ENCODE measurements at regions not wholly inside any gene's neighbourhood (a gene's known extent, or its start where the extent isn't known, plus 50 kb on each side); places are given as distances from the start of the nearest gene placed in this dataset.
"Not testable (repeated sequence)": the region's sequence is repeated elsewhere in the genome, so short reads cannot be mapped to it uniquely, and the experiment has no call there.

GRCh38 chr13:65929436-65929835, 1300.7 kb downstream of the PCDH9 start:
- dilution Hi-C loops (cut with MboI; ENCODE audit: extremely low pct_ligation_motif_present, low sequenced_read_pairs) = no loop called here
- DNase-seq (ENCODE audit: low read depth, low spot score) (no peak), FAIRE-seq (no peak)
- no peak overlapping the region for H3K4me3 ChIP-seq (replicated peaks in 1 of 3; ENCODE audit: insufficient read depth in 1 of 3, low read depth in 1 of 3, low read length in 3 of 3)
- H2AFZ ChIP-seq (ENCODE audit: low read depth, low read length) = no peak overlapping the region
- H3K27ac ChIP-seq (ENCODE audit: insufficient read depth, low read depth, low read length) = no peak overlapping the region
- POLR2A ChIA-PET = no interaction called here
- TF ChIP-seq GATA2 (IDR thresholded peaks at IDR 0.05; ENCODE audit: insufficient read depth, insufficient read length, low read depth, low read length) (no peak), CTCF (IDR thresholded peaks at IDR 0.05; ENCODE audit: extremely low read depth in 1 of 2, insufficient read depth in 1 of 2, low read depth in 1 of 2, low read length in 2 of 2) (no peak), POLR2A (IDR thresholded peaks at IDR 0.05; ENCODE audit: low read depth, low read length) (no peak), JUN (IDR thresholded peaks at IDR 0.05; ENCODE audit: borderline replicate concordance, insufficient read depth, insufficient read length, low read depth) (no peak)
- CTCF ChIA-PET = no interaction called here
- no peak overlapping the region for H3K4me2 ChIP-seq (ENCODE audit: insufficient read depth, low read length)
- no peaks in the 10 kb centered on the region for H3K9me3 ChIP-seq (replicated peaks; ENCODE audit: control insufficient read depth, insufficient read depth, low read length)
- H4K20me1 ChIP-seq (replicated peaks; ENCODE audit: control insufficient read depth, extremely low read depth, insufficient read depth, low read length) = no peaks in the 10 kb centered on the region
- H3K36me3 ChIP-seq (ENCODE audit: control insufficient read depth in 2 of 2, extremely low read depth in 1 of 2, insufficient read depth in 2 of 2, low read length in 2 of 2) = no peaks in the 10 kb centered on the region
- H3K9ac ChIP-seq (replicated peaks; ENCODE audit: extremely low read depth, insufficient read depth, low read length) = no peak overlapping the region
- intact Hi-C loops (cut with micrococcal nuclease) = no loop called here
- no peaks in the 10 kb centered on the region for H3K9me1 ChIP-seq (replicated peaks; ENCODE audit: control insufficient read depth, extremely low read depth, insufficient read depth, low read length)
- H3K4me1 ChIP-seq (ENCODE audit: control insufficient read depth, extremely low read depth, insufficient read depth, low read length) = peaks cover 3% of the 10 kb centered on the region
- no TSS peak for BruUV-seq (replicated peaks)
- no peaks in the 10 kb centered on the region for H3K27me3 ChIP-seq (ENCODE audit: control insufficient read depth in 2 of 2, insufficient read depth in 2 of 2, low read length in 2 of 2)
- H3K79me2 ChIP-seq (ENCODE audit: control insufficient read depth, insufficient read depth, low read length) = no peaks in the 10 kb centered on the region

- Histone ChIP-seq H3K4me2 (ENCODE audit: insufficient read depth, low read length) (no peak overlapping the region), H3K9me1 (replicated peaks; ENCODE audit: control insufficient read depth, extremely low read depth, insufficient read depth, low read length) (no peaks in the 10 kb centered on the region), H3K4me1 (ENCODE audit: control insufficient read depth, extremely low read depth, insufficient read depth, low read length) (peaks cover 3% of the 10 kb centered on the region), H3K4me3 (replicated peaks in 1 of 3; ENCODE audit: insufficient read depth in 1 of 3, low read depth in 1 of 3, low read length in 3 of 3) (no peak overlapping the region), H3K9ac (replicated peaks; ENCODE audit: extremely low read depth, insufficient read depth, low read length) (no peak overlapping the region), H3K9me3 (replicated peaks; ENCODE audit: control insufficient read depth, insufficient read depth, low read length) (no peaks in the 10 kb centered on the region), H3K79me2 (ENCODE audit: control insufficient read depth, insufficient read depth, low read length) (no peaks in the 10 kb centered on the region), H2AFZ (ENCODE audit: low read depth, low read length) (peak overlapping the region; percentile 49), H4K20me1 (replicated peaks; ENCODE audit: control insufficient read depth, extremely low read depth, insufficient read depth, low read length) (no peaks in the 10 kb centered on the region), H3K27me3 (ENCODE audit: control insufficient read depth in 2 of 2, insufficient read depth in 2 of 2, low read length in 2 of 2) (no peaks in the 10 kb centered on the region), H3K27ac (ENCODE audit: insufficient read depth, low read depth, low read length) (no peak overlapping the region), H3K36me3 (ENCODE audit: control insufficient read depth in 2 of 2, extremely low read depth in 1 of 2, insufficient read depth in 2 of 2, low read length in 2 of 2) (no peaks in the 10 kb centered on the region)
- no TSS peak for BruUV-seq (replicated peaks)
- ChIA-PET CTCF (interaction anchor here (0.6 to 1.4 kb wide), 6 partner anchors 9 to 1310 kb away, joined by 3 to 6 read pairs (median 3); no protein-coding TSS in a partner anchor), POLR2A (no interaction called here)
- intact Hi-C loops (cut with micrococcal nuclease) (no loop called here), dilution Hi-C loops (cut with MboI; ENCODE audit: extremely low pct_ligation_motif_present, low sequenced_read_pairs) (no loop called here)
- no peak for DNase-seq (ENCODE audit: low read depth, low spot score)
- TF ChIP-seq GATA2 (IDR thresholded peaks at IDR 0.05; ENCODE audit: insufficient read depth, insufficient read length, low read depth, low read length) = no peak
- TF ChIP-seq CTCF (IDR thresholded peaks at IDR 0.05; ENCODE audit: extremely low read depth in 1 of 2, insufficient read depth in 1 of 2, low read depth in 1 of 2, low read length in 2 of 2) = peak in 1 of 2 donors; percentile 9
- FAIRE-seq = no peak
These were observed 1303.4 kb downstream of the PCDH9 start for GRCh38 chr13:65926750-65927171.

GRCh38 chr13:65922846-65923245, 1307.3 kb downstream of the PCDH9 start:
- H3K27me3 ChIP-seq (ENCODE audit: control insufficient read depth in 2 of 2, insufficient read depth in 2 of 2, low read length in 2 of 2); H3K4me3 ChIP-seq (replicated peaks in 1 of 3; ENCODE audit: insufficient read depth in 1 of 3, low read depth in 1 of 3, low read length in 3 of 3); H2AFZ ChIP-seq (ENCODE audit: low read depth, low read length); H3K9me1 ChIP-seq (replicated peaks; ENCODE audit: control insufficient read depth, extremely low read depth, insufficient read depth, low read length); H4K20me1 ChIP-seq (replicated peaks; ENCODE audit: control insufficient read depth, extremely low read depth, insufficient read depth, low read length); H3K27ac ChIP-seq (ENCODE audit: insufficient read depth, low read depth, low read length); H3K9me3 ChIP-seq (replicated peaks; ENCODE audit: control insufficient read depth, insufficient read depth, low read length); H3K9ac ChIP-seq (replicated peaks; ENCODE audit: extremely low read depth, insufficient read depth, low read length); H3K36me3 ChIP-seq (ENCODE audit: control insufficient read depth in 2 of 2, extremely low read depth in 1 of 2, insufficient read depth in 2 of 2, low read length in 2 of 2); H3K4me1 ChIP-seq (ENCODE audit: control insufficient read depth, extremely low read depth, insufficient read depth, low read length); POLR2A ChIA-PET; H3K79me2 ChIP-seq (ENCODE audit: control insufficient read depth, insufficient read depth, low read length); intact Hi-C loops (cut with micrococcal nuclease); BruUV-seq (replicated peaks); FAIRE-seq; DNase-seq (ENCODE audit: low read depth, low spot score); H3K4me2 ChIP-seq (ENCODE audit: insufficient read depth, low read length); dilution Hi-C loops (cut with MboI; ENCODE audit: extremely low pct_ligation_motif_present, low sequenced_read_pairs): not testable (repeated sequence)
- CTCF ChIA-PET = interaction anchor here (0.6 kb wide), 1 partner anchor 593 kb away, joined by 3 read pairs; no protein-coding TSS in a partner anchor

All from endothelial cell of umbilical vein (primary cell).